GM19351 (cell line): ENCODE measurements at regions not wholly inside any gene's neighbourhood (a gene's known extent, or its start where the extent isn't known, plus 50 kb on each side); places are given as distances from the start of the nearest gene placed in this dataset.
A peak's percentile ranks its signal among the peaks of the same experiment; 100 is the strongest.

Experiments used
- ATAC-seq: cut with Tn5 transposase; IDR thresholded peaks from one replicate; pipeline ENCODE4 v1.9.1; 2021; ENCODE audit warnings: mild to moderate bottlenecking, moderate library complexity; ENCODE audit not compliant: unreplicated experiment

DNA sequence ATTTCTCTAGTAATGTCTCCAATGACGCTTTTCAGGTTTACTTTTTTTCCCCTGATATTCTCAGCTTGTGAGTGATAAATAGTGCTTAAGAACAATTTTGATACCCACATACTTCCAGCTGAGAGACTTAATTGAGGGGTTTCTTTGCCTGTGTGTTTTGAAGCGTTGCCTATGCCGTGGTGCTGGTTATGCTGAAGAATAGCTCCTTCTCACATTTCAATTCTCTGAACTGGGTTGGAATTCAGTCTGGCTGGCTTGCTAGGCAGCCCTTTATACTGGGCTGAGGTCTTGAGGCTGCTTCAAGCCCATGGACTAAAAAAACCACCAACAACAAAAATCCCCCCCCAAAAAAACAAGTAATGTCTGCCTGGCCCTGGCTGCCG lies 87.4 kb downstream of the CHST2 start:
- ATAC-seq, result peak; percentile 38

DNA sequence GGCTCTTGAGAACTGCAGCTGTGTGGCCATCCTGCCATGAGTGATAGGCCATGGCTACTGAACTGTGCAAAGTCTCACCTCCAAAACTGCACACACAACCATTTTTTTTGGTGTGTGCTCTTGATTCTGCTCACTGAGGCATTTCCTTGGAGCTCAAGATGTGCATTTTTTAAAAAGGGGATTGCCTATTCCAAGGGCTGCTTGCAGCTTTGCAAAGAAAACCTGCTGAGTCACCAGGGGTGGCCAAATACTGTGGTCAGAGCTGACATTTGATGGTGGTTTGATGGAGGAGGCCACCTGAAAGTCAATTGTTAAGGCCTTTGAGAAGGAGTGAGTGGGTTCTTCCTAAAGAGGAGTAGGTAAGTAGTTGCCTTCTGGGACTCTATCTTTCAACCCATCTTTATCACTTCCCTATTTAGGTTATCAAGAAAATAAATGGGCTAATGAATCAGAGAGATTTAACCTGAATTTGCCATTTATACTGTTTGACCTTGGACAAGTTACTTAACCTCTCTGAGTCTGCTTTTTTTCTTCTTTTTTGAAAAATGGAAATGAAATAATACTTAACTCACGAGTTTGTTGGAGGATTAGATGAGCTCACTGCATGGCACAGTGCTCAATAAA lies 87.9 kb downstream of the CHST2 start:
- ATAC-seq, result peak; percentile 85

DNA sequence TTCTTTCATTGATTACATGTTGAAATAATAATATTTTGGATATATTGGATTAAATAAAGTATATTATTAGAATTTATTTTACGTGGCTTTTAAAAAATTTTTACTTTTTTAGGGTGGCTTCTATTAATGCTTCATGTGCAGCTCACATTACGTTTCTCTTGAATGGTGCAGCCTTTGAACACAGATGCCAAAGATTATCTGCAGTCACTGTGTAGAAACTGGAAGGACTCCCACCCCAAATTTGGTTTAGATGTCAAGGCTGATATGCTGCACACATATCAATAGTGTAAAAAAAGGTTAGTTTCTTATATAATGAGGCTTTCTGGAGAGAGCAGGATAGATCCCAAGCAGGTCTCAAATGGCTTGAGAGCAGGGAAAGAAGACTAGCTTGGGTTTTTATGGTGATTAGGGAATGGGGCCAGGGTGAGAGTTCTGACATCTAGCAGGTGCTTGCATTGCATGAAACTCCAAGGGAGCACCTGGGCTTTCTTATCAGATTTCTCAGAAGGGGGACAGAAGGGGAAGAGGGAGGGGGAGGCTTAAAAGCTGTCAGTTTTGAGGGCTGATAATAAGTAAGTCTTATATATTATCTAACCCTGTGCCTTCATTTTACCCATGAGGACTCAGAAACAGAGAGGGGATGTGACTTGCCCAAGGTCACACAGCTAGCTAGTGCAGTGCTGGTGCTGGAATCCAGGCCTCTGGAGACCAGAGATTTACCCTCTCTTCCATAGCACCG lies 89.6 kb downstream of the CHST2 start:
- ATAC-seq, result no peak

DNA sequence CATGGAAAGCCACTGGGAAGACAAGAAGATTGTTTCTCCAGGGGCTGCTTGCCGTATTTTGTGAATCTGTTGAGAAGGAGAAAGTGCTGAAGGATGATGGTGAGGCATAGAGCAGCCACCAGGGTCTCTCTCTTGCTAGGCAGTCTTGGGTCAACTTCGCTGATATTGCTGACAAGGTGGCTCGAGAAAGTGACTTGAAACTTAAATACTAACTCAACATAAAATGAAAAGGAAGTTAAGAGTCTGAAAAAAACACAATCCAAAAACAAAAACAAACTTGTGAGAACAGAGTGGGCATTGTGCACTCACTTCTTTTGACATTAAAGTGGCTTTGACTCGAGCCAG lies 90.1 kb downstream of the CHST2 start:
- no peak for ATAC-seq

DNA sequence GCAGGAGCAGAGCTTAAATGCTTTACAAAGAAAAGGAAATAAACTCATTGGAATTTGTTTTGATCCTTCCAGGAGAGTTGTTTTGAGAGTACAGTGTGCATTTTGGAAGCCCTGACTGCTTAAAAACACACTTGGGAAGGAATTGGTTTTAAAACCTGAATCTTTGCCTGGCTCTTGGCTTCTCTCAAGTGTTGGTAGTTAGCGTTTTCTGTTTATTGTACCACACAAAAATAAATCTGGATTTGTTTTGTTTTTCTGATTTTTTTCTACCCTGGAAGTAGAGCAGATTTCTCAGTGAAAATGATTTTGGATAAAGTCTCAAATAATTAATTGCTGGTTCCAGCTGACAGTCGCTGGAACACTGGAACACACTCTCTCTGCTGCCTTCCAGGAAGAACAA lies 90.6 kb downstream of the CHST2 start:
- ATAC-seq, result no peak

DNA sequence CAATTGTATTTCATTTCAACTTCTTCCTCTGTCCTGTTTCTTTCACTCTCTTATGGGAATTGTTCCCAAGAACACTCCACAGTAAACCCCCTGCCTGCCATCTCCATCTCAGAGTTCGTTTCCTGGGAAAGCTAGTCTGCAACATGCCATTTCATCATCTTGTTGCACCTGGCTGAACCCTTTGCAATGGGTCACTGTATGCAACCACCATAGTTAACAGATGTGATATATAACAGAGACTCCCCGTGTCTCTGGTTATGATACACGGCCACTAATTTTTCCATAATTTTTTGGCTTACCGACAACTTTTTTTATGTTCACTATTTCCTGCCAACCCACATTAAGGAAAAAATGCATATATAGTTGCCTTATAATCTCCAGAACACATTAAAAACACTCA lies 95.5 kb downstream of the CHST2 start:
- no peak for ATAC-seq
